HG03103 (cell line): ENCODE measurements at regions not wholly inside any gene's neighbourhood (a gene's known extent, or its start where the extent isn't known, plus 50 kb on each side); places are given as distances from the start of the nearest gene placed in this dataset.
"Not testable (repeated sequence)": the region's sequence is repeated elsewhere in the genome, so short reads cannot be mapped to it uniquely, and the experiment has no call there.

Source experiments
- ATAC-seq: cut with Tn5 transposase; IDR thresholded peaks from one replicate; pipeline ENCODE4 v1.9.1; 2021; ENCODE audit warnings: low read depth; ENCODE audit not compliant: unreplicated experiment

- no peak for ATAC-seq
Measured at GRCh38 chr5:60448600-60448999, 251.4 kb downstream of the DEPDC1B start.

GRCh38 chr5:60447488-60447920 lies 252.5 kb downstream of the DEPDC1B start:
- ATAC-seq: no peak

- ATAC-seq: no peak
Measured at GRCh38 chr5:60446917-60447316, 253.0 kb downstream of the DEPDC1B start.

- no peak for ATAC-seq
Measured at GRCh38 chr5:60445921-60446320, 254.0 kb downstream of the DEPDC1B start.

GRCh38 chr5:60445427-60445826 lies 254.5 kb downstream of the DEPDC1B start:
- ATAC-seq: no peak

GRCh38 chr5:60444661-60445360 lies 255.2 kb downstream of the DEPDC1B start:
- ATAC-seq: no peak

GRCh38 chr5:60439552-60439951 lies 260.4 kb downstream of the DEPDC1B start:
- ATAC-seq: no peak

GRCh38 chr5:60437308-60437707 lies 262.7 kb downstream of the DEPDC1B start:
- ATAC-seq: no peak

GRCh38 chr5:60436518-60436917 lies 263.4 kb downstream of the DEPDC1B start:
- peak; percentile 93 for ATAC-seq

- ATAC-seq: no peak
Measured at GRCh38 chr5:60435808-60436207, 264.2 kb downstream of the DEPDC1B start.

GRCh38 chr5:60426189-60426588 lies 273.8 kb downstream of the DEPDC1B start:
- ATAC-seq: not testable (repeated sequence)

GRCh38 chr5:60420773-60421172 lies 279.2 kb downstream of the DEPDC1B start:
- not testable (repeated sequence) for ATAC-seq

GRCh38 chr5:60417500-60418181 lies 282.3 kb downstream of the DEPDC1B start:
- no peak for ATAC-seq

- ATAC-seq: no peak
Measured at GRCh38 chr5:60415443-60415842, 284.5 kb downstream of the DEPDC1B start.

- no peak for ATAC-seq
Measured at GRCh38 chr5:60410427-60410826, 289.5 kb downstream of the DEPDC1B start.

GRCh38 chr5:60404171-60404570 lies 295.8 kb downstream of the DEPDC1B start:
- ATAC-seq: no peak

- no peak for ATAC-seq
Measured at GRCh38 chr5:60403343-60404006, 296.5 kb downstream of the DEPDC1B start.

GRCh38 chr5:60402161-60402785 lies 297.7 kb downstream of the DEPDC1B start:
- no peak for ATAC-seq

- no peak for ATAC-seq
Measured at GRCh38 chr5:60401526-60401925, 298.4 kb downstream of the DEPDC1B start.

- no peak for ATAC-seq
Measured at GRCh38 chr5:60399507-60399906, 300.5 kb downstream of the DEPDC1B start.

- no peak for ATAC-seq
Measured at GRCh38 chr5:60395712-60396329, 304.1 kb downstream of the DEPDC1B start.
